ENCODE measurements at regions not wholly inside any gene's neighbourhood (a gene's known extent, or its start where the extent isn't known, plus 50 kb on each side); places are given as distances from the start of the nearest gene placed in this dataset.

- H3K4me1 ChIP-seq (ENCODE audit: control insufficient read depth, extremely low read depth, insufficient read depth, low read length), result peaks cover 4% of the 10 kb centered on the region
- intact Hi-C loops (cut with micrococcal nuclease), result no loop called here
- POLR2A ChIA-PET, result no interaction called here
- BruUV-seq (replicated peaks), result no TSS peak
- FAIRE-seq (no peak), DNase-seq (ENCODE audit: low read depth, low spot score) (no peak)
- CTCF ChIA-PET, result interaction anchor here (1.7 kb wide), 1 partner anchor 16 kb away, joined by 4 read pairs; no protein-coding TSS in a partner anchor
- no peaks in the 10 kb centered on the region for H3K36me3 ChIP-seq (ENCODE audit: control insufficient read depth in 2 of 2, extremely low read depth in 1 of 2, insufficient read depth in 2 of 2, low read length in 2 of 2)
- no peaks in the 10 kb centered on the region for H3K27me3 ChIP-seq (ENCODE audit: control insufficient read depth in 2 of 2, insufficient read depth in 2 of 2, low read length in 2 of 2)
- no peak overlapping the region for H3K9ac ChIP-seq (replicated peaks; ENCODE audit: extremely low read depth, insufficient read depth, low read length)
- H3K9me3 ChIP-seq (replicated peaks; ENCODE audit: control insufficient read depth, insufficient read depth, low read length), result no peaks in the 10 kb centered on the region
- H4K20me1 ChIP-seq (replicated peaks; ENCODE audit: control insufficient read depth, extremely low read depth, insufficient read depth, low read length), result no peaks in the 10 kb centered on the region
- dilution Hi-C loops (cut with MboI; ENCODE audit: extremely low pct_ligation_motif_present, low sequenced_read_pairs), result no loop called here
- no peak overlapping the region for H3K27ac ChIP-seq (ENCODE audit: insufficient read depth, low read depth, low read length)
- no peaks in the 10 kb centered on the region for H3K9me1 ChIP-seq (replicated peaks; ENCODE audit: control insufficient read depth, extremely low read depth, insufficient read depth, low read length)
- TF ChIP-seq CTCF (IDR thresholded peaks at IDR 0.05; ENCODE audit: extremely low read depth in 1 of 2, insufficient read depth in 1 of 2, low read depth in 1 of 2, low read length in 2 of 2), result no peak
- TF ChIP-seq EZH2 (IDR thresholded peaks at IDR 0.05; ENCODE audit: borderline replicate concordance, low read depth, low read length, severe bottlenecking), result no peak
- TF ChIP-seq POLR2A (IDR thresholded peaks at IDR 0.05; ENCODE audit: low read depth, low read length), result no peak
- no peak for TF ChIP-seq MYC (IDR thresholded peaks at IDR 0.05; ENCODE audit: low read depth, low read length)
- TF ChIP-seq GATA2 (IDR thresholded peaks at IDR 0.05; ENCODE audit: insufficient read depth, insufficient read length, low read depth, low read length), result no peak
- no peak for TF ChIP-seq JUN (IDR thresholded peaks at IDR 0.05; ENCODE audit: borderline replicate concordance, insufficient read depth, insufficient read length, low read depth)
- TF ChIP-seq POLR2AphosphoS5 (IDR thresholded peaks at IDR 0.05; ENCODE audit: insufficient read depth, low read depth, low read length), result no peak
- TF ChIP-seq FOS (IDR thresholded peaks at IDR 0.05; ENCODE audit: borderline replicate concordance, insufficient read depth, low read length), result no peak
- no peak for TF ChIP-seq MAX (IDR thresholded peaks at IDR 0.05; ENCODE audit: insufficient read depth, insufficient read length)
- H3K4me2 ChIP-seq (ENCODE audit: insufficient read depth, low read length), result no peak overlapping the region
- H2AFZ ChIP-seq (ENCODE audit: low read depth, low read length), result no peak overlapping the region
- H3K4me3 ChIP-seq (replicated peaks in 1 of 3; ENCODE audit: insufficient read depth in 1 of 3, low read depth in 1 of 3, low read length in 3 of 3), result no peak overlapping the region
- no peaks in the 10 kb centered on the region for H3K79me2 ChIP-seq (ENCODE audit: control insufficient read depth, insufficient read depth, low read length)
Measured at GRCh38 chr5:90326995-90327394, 82.6 kb downstream of the CETN3 start.

Data from endothelial cell of umbilical vein (primary cell).